GM12875 (cell line): ENCODE measurements at regions not wholly inside any gene's neighbourhood (a gene's known extent, or its start where the extent isn't known, plus 50 kb on each side); places are given as distances from the start of the nearest gene placed in this dataset.

ENCODE experiments used
- H3K4me3 ChIP-seq: one replicate; pipeline ENCODE4 v1.5.1; 2011; ENCODE audit warnings: low read depth, low read length, control low read depth
- CTCF ChIP-seq: IDR thresholded peaks from 2 replicates; pipeline ENCODE4 v1.5.1; 2011; ENCODE audit warnings: low read depth, mild to moderate bottlenecking, control low read depth, inconsistent platforms, low read length, moderate library complexity, borderline replicate concordance; ENCODE audit not compliant: insufficient read depth

- no peak overlapping the region for H3K4me3 ChIP-seq
These were observed 265.4 kb downstream of the NUP35 start for GRCh38 chr2:183389546-183390080.

GRCh38 chr2:183390109-183390508, 265.9 kb downstream of the NUP35 start:
- no peak overlapping the region for H3K4me3 ChIP-seq
- no peak for TF ChIP-seq CTCF

More at GRCh38 chr2:183389546-183390080, 265.4 kb downstream of the NUP35 start:
- no peak for TF ChIP-seq CTCF

GRCh38 chr2:183404392-183404791, 280.1 kb downstream of the NUP35 start:
- TF ChIP-seq CTCF = no peak
- no peak overlapping the region for H3K4me3 ChIP-seq

- no peak overlapping the region for H3K4me3 ChIP-seq
- TF ChIP-seq CTCF = no peak
These were observed 284.3 kb downstream of the NUP35 start for GRCh38 chr2:183408562-183408961.

- no peak overlapping the region for H3K4me3 ChIP-seq
- no peak for TF ChIP-seq CTCF
These were observed 285.4 kb downstream of the NUP35 start for GRCh38 chr2:183409662-183410061.

- no peak overlapping the region for H3K4me3 ChIP-seq
- no peak for TF ChIP-seq CTCF
These were observed 292.5 kb downstream of the NUP35 start for GRCh38 chr2:183416753-183417152.

- TF ChIP-seq CTCF = no peak
- no peak overlapping the region for H3K4me3 ChIP-seq
These were observed 302.6 kb downstream of the NUP35 start for GRCh38 chr2:183426825-183427224.
